Spleen (tissue), 7 donors: ENCODE measurements at regions not wholly inside any gene's neighbourhood (a gene's known extent, or its start where the extent isn't known, plus 50 kb on each side); places are given as distances from the start of the nearest gene placed in this dataset.

Source experiments
- POLR2A ChIP-seq, 3 donors: fragments of 450-650 bp; IDR thresholded peaks; one replicate each; pipeline ENCODE4 v1.5.1; 2017; ENCODE audit warnings: antibody characterized with exemption in 3 of 3, mild to moderate bottlenecking in 1 of 3
- TF ChIP-seq, protein P1 (sequence below), 11 experiments: fragments of 200-600 bp in 7 of 11; fragments of 450-650 bp in 4 of 11; sonication (generic) in 4 of 11; IDR thresholded peaks in 8 of 11; conservative IDR thresholded peaks in 3 of 11; 1 replicate in 7 of 11; 2 replicates in 4 of 11; pipeline versions ENCODE4 v1.4.0 to v1.8.0; 2016 to 2021; ENCODE audit warnings: antibody characterized with exemption in 11 of 11, inconsistent platforms in 4 of 11, mild to moderate bottlenecking in 1 of 11
- donor health status: DM: no; HTN: no; CAD: no; lungs with moderate emphysema.
- donor health status: DM: no; HTN: no; CAD: no.
- donor health status: DM: no; HTN: no; CAD: no.

DNA sequence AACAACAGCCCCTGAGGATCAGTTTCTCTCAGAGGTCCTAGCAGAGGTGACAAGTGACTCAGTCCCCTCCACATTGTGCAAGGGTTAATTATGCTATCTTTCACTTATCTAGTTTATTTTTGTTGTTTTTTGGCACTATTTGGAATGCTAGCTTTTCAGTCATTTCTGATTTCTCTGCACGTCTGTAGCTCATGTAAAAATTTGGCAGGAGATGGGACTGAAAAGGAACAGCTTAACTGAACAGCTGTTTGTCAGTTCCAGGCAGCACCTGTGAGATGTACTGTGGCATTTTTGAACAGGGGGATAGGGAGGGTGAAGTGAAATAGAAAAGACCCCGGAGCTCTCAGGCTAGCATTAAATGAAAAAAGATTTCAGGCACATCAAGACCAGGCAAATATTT is 313.5 kb downstream of the SUCLA2 start:
- TF ChIP-seq, protein P1, sequence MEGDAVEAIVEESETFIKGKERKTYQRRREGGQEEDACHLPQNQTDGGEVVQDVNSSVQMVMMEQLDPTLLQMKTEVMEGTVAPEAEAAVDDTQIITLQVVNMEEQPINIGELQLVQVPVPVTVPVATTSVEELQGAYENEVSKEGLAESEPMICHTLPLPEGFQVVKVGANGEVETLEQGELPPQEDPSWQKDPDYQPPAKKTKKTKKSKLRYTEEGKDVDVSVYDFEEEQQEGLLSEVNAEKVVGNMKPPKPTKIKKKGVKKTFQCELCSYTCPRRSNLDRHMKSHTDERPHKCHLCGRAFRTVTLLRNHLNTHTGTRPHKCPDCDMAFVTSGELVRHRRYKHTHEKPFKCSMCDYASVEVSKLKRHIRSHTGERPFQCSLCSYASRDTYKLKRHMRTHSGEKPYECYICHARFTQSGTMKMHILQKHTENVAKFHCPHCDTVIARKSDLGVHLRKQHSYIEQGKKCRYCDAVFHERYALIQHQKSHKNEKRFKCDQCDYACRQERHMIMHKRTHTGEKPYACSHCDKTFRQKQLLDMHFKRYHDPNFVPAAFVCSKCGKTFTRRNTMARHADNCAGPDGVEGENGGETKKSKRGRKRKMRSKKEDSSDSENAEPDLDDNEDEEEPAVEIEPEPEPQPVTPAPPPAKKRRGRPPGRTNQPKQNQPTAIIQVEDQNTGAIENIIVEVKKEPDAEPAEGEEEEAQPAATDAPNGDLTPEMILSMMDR (IDR thresholded peaks at IDR 0.05 in 8 of 11, conservative IDR thresholded peaks at IDR 0.05 in 3 of 11), result no peak
- no peak for TF ChIP-seq POLR2A (IDR thresholded peaks at IDR 0.05)
